Keratinocyte (primary cell): ENCODE measurements at regions not wholly inside any gene's neighbourhood (a gene's known extent, or its start where the extent isn't known, plus 50 kb on each side); places are given as distances from the start of the nearest gene placed in this dataset.

Experiments
- DNase-seq: peaks from one replicate; pipeline ENCODE4 v3.0.0-alpha.2; 2011; ENCODE audit warnings: low read depth, missing footprints, low spot score
- FAIRE-seq: peaks from 2 replicates; lab custom pipeline; 2011; peaks lifted over from hg19 to GRCh38; lab: Jason Lieb, UNC
- H2AFZ ChIP-seq: 2 replicates; pipeline ENCODE4 v1.6.0; 2012; ENCODE audit warnings: low read length, control low read depth, inconsistent platforms; ENCODE audit not compliant: control insufficient read depth
- H3K27ac ChIP-seq: 2 replicates; pipeline ENCODE4 v1.5.1; 2011; ENCODE audit warnings: low read length; ENCODE audit not compliant: control insufficient read depth, insufficient read depth
- H3K27me3 ChIP-seq: 3 replicates; pipeline ENCODE4 v1.6.0; 2011; ENCODE audit warnings: low read length; ENCODE audit not compliant: control insufficient read depth, insufficient read depth; ENCODE audit errors: extremely low read depth
- H3K36me3 ChIP-seq, 2 experiments: 2 replicates in 1 of 2; 3 replicates in 1 of 2; pipeline ENCODE4 v1.5.1; 2011; ENCODE audit warnings: low read length in 2 of 2, mild to moderate bottlenecking in 1 of 2; ENCODE audit not compliant: control insufficient read depth in 2 of 2, insufficient read depth in 2 of 2; ENCODE audit errors: extremely low read depth in 1 of 2
- H3K4me1 ChIP-seq: 3 replicates; pipeline ENCODE4 v1.5.1; 2011; ENCODE audit warnings: low read length; ENCODE audit not compliant: control insufficient read depth, insufficient read depth; ENCODE audit errors: extremely low read depth
- H3K4me2 ChIP-seq: 3 replicates; pipeline ENCODE4 v1.6.0; 2011; ENCODE audit warnings: low read depth, low read length; ENCODE audit not compliant: control insufficient read depth, insufficient read depth; ENCODE audit errors: extremely low read depth
- H3K4me3 ChIP-seq, 3 experiments: fragments of 200-600 bp in 1 of 3; sonication (generic) in 1 of 3; 2 replicates in 2 of 3; 3 replicates in 1 of 3; pipeline ENCODE4 v1.5.1; 2011 to 2016; ENCODE audit warnings: low read length in 3 of 3, mild to moderate bottlenecking in 3 of 3, control low read depth in 2 of 3, inconsistent platforms in 1 of 3, low read depth in 1 of 3, mixed read lengths in 1 of 3, mixed run types in 1 of 3, moderate library complexity in 1 of 3; ENCODE audit not compliant: control insufficient read depth in 2 of 3, insufficient read depth in 2 of 3; ENCODE audit errors: extremely low read depth in 1 of 3
- H3K79me2 ChIP-seq: 2 replicates; pipeline ENCODE4 v1.6.0; 2012; ENCODE audit warnings: low read length; ENCODE audit not compliant: control insufficient read depth, insufficient read depth
- H3K9ac ChIP-seq: 3 replicates; pipeline ENCODE4 v1.6.0; 2011; ENCODE audit warnings: low read length; ENCODE audit not compliant: control insufficient read depth, insufficient read depth; ENCODE audit errors: extremely low read depth
- H3K9me1 ChIP-seq: 3 replicates; pipeline ENCODE4 v1.6.0; 2011; ENCODE audit warnings: low read length; ENCODE audit not compliant: control insufficient read depth, insufficient read depth; ENCODE audit errors: extremely low read depth
- H3K9me3 ChIP-seq: 2 replicates; pipeline ENCODE4 v1.5.1; 2012; ENCODE audit warnings: low read depth, low read length; ENCODE audit not compliant: control insufficient read depth
- H4K20me1 ChIP-seq: 3 replicates; pipeline ENCODE4 v1.6.0; 2011; ENCODE audit warnings: low read length; ENCODE audit not compliant: control insufficient read depth, insufficient read depth; ENCODE audit errors: extremely low read depth
- CTCF ChIP-seq, 3 experiments: IDR thresholded peaks in 1 of 3; conservative IDR thresholded peaks in 1 of 3; optimal IDR thresholded peaks in 1 of 3; 2 replicates in 2 of 3; 3 replicates in 1 of 3; pipeline versions ENCODE3 to v1.5.1; 2011; ENCODE audit warnings: low read length in 3 of 3, mild to moderate bottlenecking in 3 of 3, moderate library complexity in 2 of 3, control low read depth in 1 of 3, inconsistent platforms in 1 of 3; ENCODE audit not compliant: insufficient read depth in 2 of 3; ENCODE audit errors: extremely low read depth in 1 of 3
- EZH2 ChIP-seq: IDR thresholded peaks from one replicate; pipeline ENCODE4 v1.6.1; 2012; ENCODE audit warnings: inconsistent platforms, mild to moderate bottlenecking, low read length, moderate library complexity
- dilution Hi-C: fragments of 300-500 bp; cut with MboI; formaldehyde crosslinking; loops from one replicate; pipeline ENCODE4 v1.7.0; 2020; ENCODE audit warnings: low sequenced_read_pairs; ENCODE audit not compliant: extremely low pct_ligation_motif_present

GRCh38 chr1:209363112-209363511, 220.4 kb upstream of the CAMK1G start:
- Histone ChIP-seq H4K20me1 (no peaks in the 10 kb centered on the region), H3K9ac (peak overlapping the region; percentile 35), H2AFZ (peak overlapping the region; percentile 47), H3K27me3 (no peaks in the 10 kb centered on the region), H3K79me2 (no peaks in the 10 kb centered on the region), H3K9me1 (no peaks in the 10 kb centered on the region), H3K27ac (peak overlapping the region; percentile 84), H3K4me2 (peak overlapping the region; percentile 38), H3K36me3 (no peaks in the 10 kb centered on the region), H3K4me1 (peaks cover 64% of the 10 kb centered on the region), H3K4me3 (no peak overlapping the region), H3K9me3 (no peaks in the 10 kb centered on the region)
- dilution Hi-C loops: no loop called here
- TF ChIP-seq EZH2: no peak
- no peak for TF ChIP-seq CTCF (optimal IDR thresholded peaks at IDR 0.05 in 1 of 3, IDR thresholded peaks at IDR 0.05 in 1 of 3, conservative IDR thresholded peaks at IDR 0.05 in 1 of 3; ENCODE audit: extremely low read depth in 1 of 3, insufficient read depth in 2 of 3, low read length in 3 of 3)
- DNase-seq (no peak), FAIRE-seq (no peak)

- Histone ChIP-seq H2AFZ (no peak overlapping the region), H3K4me2 (peak overlapping the region; percentile 53), H3K9me3 (no peaks in the 10 kb centered on the region), H4K20me1 (no peaks in the 10 kb centered on the region), H3K9me1 (no peaks in the 10 kb centered on the region), H3K4me1 (peaks cover 80% of the 10 kb centered on the region), H3K36me3 (no peaks in the 10 kb centered on the region), H3K27me3 (no peaks in the 10 kb centered on the region), H3K27ac (peak overlapping the region; percentile 84), H3K79me2 (no peaks in the 10 kb centered on the region), H3K4me3 (peak overlapping the region in 1 of 3 experiments; percentile 2), H3K9ac (peak overlapping the region; percentile 50)
- TF ChIP-seq EZH2 (no peak), CTCF (optimal IDR thresholded peaks at IDR 0.05 in 1 of 3, IDR thresholded peaks at IDR 0.05 in 1 of 3, conservative IDR thresholded peaks at IDR 0.05 in 1 of 3; ENCODE audit: extremely low read depth in 1 of 3, insufficient read depth in 2 of 3, low read length in 3 of 3) (no peak)
- DNase-seq (no peak), FAIRE-seq (peak; percentile 97)
- dilution Hi-C loops: no loop called here
These were observed 218.8 kb upstream of the CAMK1G start for GRCh38 chr1:209364716-209365115.
